ENCODE measurements at regions not wholly inside any gene's neighbourhood (a gene's known extent, or its start where the extent isn't known, plus 50 kb on each side); places are given as distances from the start of the nearest gene placed in this dataset.

- DNase-seq: no peak
- intact Hi-C loops (cut with DNase I; ENCODE audit: low total_unique reads): no loop called here
- WGBS, 5 donors: 69 to 79% (median 76%) methylated on average over 2 of the region's 2 CpGs
- Histone ChIP-seq H3K27me3 (no peaks in the 10 kb centered on the region), H3K36me3 (no peaks in the 10 kb centered on the region), H3K4me1 (no peaks in the 10 kb centered on the region), H3K4me3 (no peak overlapping the region), H3K27ac (no peak overlapping the region), H3K9me3 (no peaks in the 10 kb centered on the region)
- TF ChIP-seq POLR2AphosphoS5 (IDR thresholded peaks at IDR 0.05) (no peak), POLR2A (IDR thresholded peaks at IDR 0.05) (no peak), EP300 (IDR thresholded peaks at IDR 0.05) (no peak)
- TF ChIP-seq, protein P1, sequence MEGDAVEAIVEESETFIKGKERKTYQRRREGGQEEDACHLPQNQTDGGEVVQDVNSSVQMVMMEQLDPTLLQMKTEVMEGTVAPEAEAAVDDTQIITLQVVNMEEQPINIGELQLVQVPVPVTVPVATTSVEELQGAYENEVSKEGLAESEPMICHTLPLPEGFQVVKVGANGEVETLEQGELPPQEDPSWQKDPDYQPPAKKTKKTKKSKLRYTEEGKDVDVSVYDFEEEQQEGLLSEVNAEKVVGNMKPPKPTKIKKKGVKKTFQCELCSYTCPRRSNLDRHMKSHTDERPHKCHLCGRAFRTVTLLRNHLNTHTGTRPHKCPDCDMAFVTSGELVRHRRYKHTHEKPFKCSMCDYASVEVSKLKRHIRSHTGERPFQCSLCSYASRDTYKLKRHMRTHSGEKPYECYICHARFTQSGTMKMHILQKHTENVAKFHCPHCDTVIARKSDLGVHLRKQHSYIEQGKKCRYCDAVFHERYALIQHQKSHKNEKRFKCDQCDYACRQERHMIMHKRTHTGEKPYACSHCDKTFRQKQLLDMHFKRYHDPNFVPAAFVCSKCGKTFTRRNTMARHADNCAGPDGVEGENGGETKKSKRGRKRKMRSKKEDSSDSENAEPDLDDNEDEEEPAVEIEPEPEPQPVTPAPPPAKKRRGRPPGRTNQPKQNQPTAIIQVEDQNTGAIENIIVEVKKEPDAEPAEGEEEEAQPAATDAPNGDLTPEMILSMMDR (IDR thresholded peaks at IDR 0.05): no peak
Measured at GRCh38 chr3:67876261-67876660, 221.8 kb upstream of the SUCLG2 start.

DNA sequence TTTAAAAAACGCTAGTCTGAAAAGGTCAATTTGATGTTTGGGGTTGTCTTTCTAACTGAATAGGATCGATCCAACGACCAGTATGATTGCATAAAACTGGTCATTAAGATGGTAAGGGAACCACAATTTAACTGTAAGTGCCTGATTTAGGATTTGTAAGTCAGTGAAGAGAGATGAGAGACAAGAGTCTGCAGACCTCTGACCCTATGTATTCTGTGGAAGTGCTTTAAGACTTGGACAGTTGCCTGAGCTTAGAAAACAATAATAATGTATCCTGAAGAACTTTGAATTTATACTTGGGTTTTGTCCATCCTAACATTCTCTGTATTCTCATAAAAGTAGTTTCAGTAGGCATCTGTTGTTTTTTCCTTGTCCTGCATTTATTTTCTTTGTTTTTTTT lies 221.4 kb upstream of the SUCLG2 start:
- H3K4me3 ChIP-seq: no peak overlapping the region
- WGBS, 5 donors: 67 to 81% (median 75%) methylated on average over 3 of the region's 3 CpGs
- no peak for TF ChIP-seq POLR2AphosphoS5 (IDR thresholded peaks at IDR 0.05)
- TF ChIP-seq, protein P1 (IDR thresholded peaks at IDR 0.05): no peak
- no peak for TF ChIP-seq POLR2A (IDR thresholded peaks at IDR 0.05)
- DNase-seq: no peak
- intact Hi-C loops (cut with DNase I; ENCODE audit: low total_unique reads): no loop called here
- H3K4me1 ChIP-seq: no peaks in the 10 kb centered on the region
- no peaks in the 10 kb centered on the region for H3K36me3 ChIP-seq
- no peaks in the 10 kb centered on the region for H3K27me3 ChIP-seq
- no peaks in the 10 kb centered on the region for H3K9me3 ChIP-seq
- no peak overlapping the region for H3K27ac ChIP-seq

- no peak for DNase-seq
- Histone ChIP-seq H3K27me3 (no peaks in the 10 kb centered on the region), H3K27ac (no peak overlapping the region), H3K9me3 (no peaks in the 10 kb centered on the region), H3K4me1 (no peaks in the 10 kb centered on the region), H3K4me3 (no peak overlapping the region), H3K36me3 (no peaks in the 10 kb centered on the region)
- 54 to 58% (median 57%) methylated on average over 4 of the region's 4 CpGs for WGBS, 5 donors
- intact Hi-C loops (cut with DNase I; ENCODE audit: low total_unique reads): no loop called here
- TF ChIP-seq POLR2AphosphoS5 (IDR thresholded peaks at IDR 0.05) (no peak), EP300 (IDR thresholded peaks at IDR 0.05) (no peak), POLR2A (IDR thresholded peaks at IDR 0.05) (no peak)
- TF ChIP-seq, protein P1 (IDR thresholded peaks at IDR 0.05): no peak
Measured at GRCh38 chr3:67875338-67875737, 220.9 kb upstream of the SUCLG2 start.

GRCh38 chr3:67870477-67870876 lies 216.1 kb upstream of the SUCLG2 start:
- H3K27me3 ChIP-seq: no peaks in the 10 kb centered on the region
- H3K9me3 ChIP-seq: no peaks in the 10 kb centered on the region
- WGBS, 5 donors: 69 to 96% (median 90%) methylated on average over 3 of the region's 3 CpGs
- no peak overlapping the region for H3K27ac ChIP-seq
- no peak overlapping the region for H3K4me3 ChIP-seq
- no peaks in the 10 kb centered on the region for H3K36me3 ChIP-seq
- TF ChIP-seq EP300 (IDR thresholded peaks at IDR 0.05): no peak
- TF ChIP-seq POLR2AphosphoS5 (IDR thresholded peaks at IDR 0.05): no peak
- no peak for TF ChIP-seq POLR2A (IDR thresholded peaks at IDR 0.05)
- TF ChIP-seq, protein P1 (IDR thresholded peaks at IDR 0.05): no peak
- DNase-seq: no peak
- intact Hi-C loops (cut with DNase I; ENCODE audit: low total_unique reads): no loop called here
- no peaks in the 10 kb centered on the region for H3K4me1 ChIP-seq
